ENCODE measurements at regions not wholly inside any gene's neighbourhood (a gene's known extent, or its start where the extent isn't known, plus 50 kb on each side); places are given as distances from the start of the nearest gene placed in this dataset.
"Not testable (repeated sequence)": the region's sequence is repeated elsewhere in the genome, so short reads cannot be mapped to it uniquely, and the experiment has no call there.

- H3K4ac ChIP-seq (ENCODE audit: low read length); H4K91ac ChIP-seq (ENCODE audit: low read depth, low read length, poor library complexity); H3K23ac ChIP-seq (ENCODE audit: low read depth, low read length, poor library complexity); H3K4me3 ChIP-seq (ENCODE audit: low read length in 2 of 2); H3K18ac ChIP-seq (ENCODE audit: low read length); H3K36me3 ChIP-seq (replicated peaks in 1 of 2; ENCODE audit: control insufficient read depth in 2 of 2, insufficient read depth in 2 of 2, low read length in 2 of 2); DNase-seq (ENCODE audit: low spot score); H3K27me3 ChIP-seq (ENCODE audit: control insufficient read depth in 3 of 3, insufficient read depth in 3 of 3, low read depth in 1 of 3, low read length in 3 of 3); H3K4me2 ChIP-seq (ENCODE audit: insufficient read depth, low read length, poor library complexity, severe bottlenecking); H2AFZ ChIP-seq (ENCODE audit: low read length); H3K27ac ChIP-seq (replicated peaks; ENCODE audit: low read length); H2BK12ac ChIP-seq (ENCODE audit: low read length); H3K9ac ChIP-seq (ENCODE audit: low read depth, low read length, poor library complexity); H3K79me1 ChIP-seq (ENCODE audit: low read depth, low read length); H2AK5ac ChIP-seq (ENCODE audit: low read depth, low read length); H2BK5ac ChIP-seq (ENCODE audit: low read length); H3K14ac ChIP-seq (ENCODE audit: low read length); H2BK15ac ChIP-seq (ENCODE audit: low read length); H3K9me3 ChIP-seq (replicated peaks in 1 of 2; ENCODE audit: control insufficient read depth in 2 of 2, insufficient read depth in 1 of 2, low read depth in 1 of 2, low read length in 2 of 2); H3K4me1 ChIP-seq (ENCODE audit: control insufficient read depth in 2 of 2, insufficient read depth in 1 of 2, low read depth in 1 of 2, low read length in 2 of 2); H4K8ac ChIP-seq (ENCODE audit: low read depth, low read length); H2BK120ac ChIP-seq (ENCODE audit: low read depth, low read length): not testable (repeated sequence)
- no CpG with 5 or more reads among the region's 3 CpGs for WGBS, 2 donors (ENCODE audit: extremely low coverage in 2 of 2, insufficient read length in 2 of 2, insufficient replicate concordance in 1 of 2)
These were observed 123.2 kb downstream of the ZNF467 start for GRCh38 chr7:149650190-149650589.

- WGBS, 2 donors (ENCODE audit: extremely low coverage in 2 of 2, insufficient read length in 2 of 2, insufficient replicate concordance in 1 of 2): no CpG with 5 or more reads among the region's 4 CpGs
- no peak overlapping the region for H2BK15ac ChIP-seq (ENCODE audit: low read length)
- H2AK5ac ChIP-seq (ENCODE audit: low read depth, low read length): no peak overlapping the region
- H4K91ac ChIP-seq (ENCODE audit: low read depth, low read length, poor library complexity): no peak overlapping the region
- no peak overlapping the region for H2BK12ac ChIP-seq (ENCODE audit: low read length)
- no peaks in the 10 kb centered on the region for H3K79me1 ChIP-seq (ENCODE audit: low read depth, low read length)
- peaks cover 0 to 15% (median 0%) of the 10 kb centered on the region in 3 experiments for H3K27me3 ChIP-seq (ENCODE audit: control insufficient read depth in 3 of 3, insufficient read depth in 3 of 3, low read depth in 1 of 3, low read length in 3 of 3)
- H3K9ac ChIP-seq (ENCODE audit: low read depth, low read length, poor library complexity): no peak overlapping the region
- no peak for DNase-seq (ENCODE audit: low spot score)
- no peak overlapping the region for H3K23ac ChIP-seq (ENCODE audit: low read depth, low read length, poor library complexity)
- no peak overlapping the region for H4K8ac ChIP-seq (ENCODE audit: low read depth, low read length)
- no peak overlapping the region for H3K27ac ChIP-seq (replicated peaks; ENCODE audit: low read length)
- H2BK120ac ChIP-seq (ENCODE audit: low read depth, low read length): no peak overlapping the region
- H3K9me3 ChIP-seq (replicated peaks in 1 of 2; ENCODE audit: control insufficient read depth in 2 of 2, insufficient read depth in 1 of 2, low read depth in 1 of 2, low read length in 2 of 2): no peaks in the 10 kb centered on the region
- no peak overlapping the region for H2BK5ac ChIP-seq (ENCODE audit: low read length)
- H3K4me1 ChIP-seq (ENCODE audit: control insufficient read depth in 2 of 2, insufficient read depth in 1 of 2, low read depth in 1 of 2, low read length in 2 of 2): no peaks in the 10 kb centered on the region
- no peak overlapping the region for H3K4me2 ChIP-seq (ENCODE audit: insufficient read depth, low read length, poor library complexity, severe bottlenecking)
- no peak overlapping the region for H3K4me3 ChIP-seq (ENCODE audit: low read length in 2 of 2)
- H3K18ac ChIP-seq (ENCODE audit: low read length): no peak overlapping the region
- H3K4ac ChIP-seq (ENCODE audit: low read length): no peak overlapping the region
- H2AFZ ChIP-seq (ENCODE audit: low read length): no peak overlapping the region
- H3K36me3 ChIP-seq (replicated peaks in 1 of 2; ENCODE audit: control insufficient read depth in 2 of 2, insufficient read depth in 2 of 2, low read length in 2 of 2): no peaks in the 10 kb centered on the region
- H3K14ac ChIP-seq (ENCODE audit: low read length): no peak overlapping the region
These were observed 128.6 kb downstream of the ZNF467 start for GRCh38 chr7:149644754-149645153.

- H3K36me3 ChIP-seq (replicated peaks in 1 of 2; ENCODE audit: control insufficient read depth in 2 of 2, insufficient read depth in 2 of 2, low read length in 2 of 2): no peaks in the 10 kb centered on the region
- peaks cover 0 to 25% (median 0%) of the 10 kb centered on the region in 3 experiments for H3K27me3 ChIP-seq (ENCODE audit: control insufficient read depth in 3 of 3, insufficient read depth in 3 of 3, low read depth in 1 of 3, low read length in 3 of 3)
- H3K9me3 ChIP-seq (replicated peaks in 1 of 2; ENCODE audit: control insufficient read depth in 2 of 2, insufficient read depth in 1 of 2, low read depth in 1 of 2, low read length in 2 of 2): peaks cover 0 to 2% of the 10 kb centered on the region in 2 donors
- no peak overlapping the region for H3K9ac ChIP-seq (ENCODE audit: low read depth, low read length, poor library complexity)
- no peak overlapping the region for H3K4ac ChIP-seq (ENCODE audit: low read length)
- no peak overlapping the region for H3K4me3 ChIP-seq (ENCODE audit: low read length in 2 of 2)
- H3K27ac ChIP-seq (replicated peaks; ENCODE audit: low read length): no peak overlapping the region
- no peak overlapping the region for H2AK5ac ChIP-seq (ENCODE audit: low read depth, low read length)
- H2AFZ ChIP-seq (ENCODE audit: low read length): no peak overlapping the region
- no peak overlapping the region for H3K18ac ChIP-seq (ENCODE audit: low read length)
- no CpG with 5 or more reads among the region's 5 CpGs for WGBS, 2 donors (ENCODE audit: extremely low coverage in 2 of 2, insufficient read length in 2 of 2, insufficient replicate concordance in 1 of 2)
- H2BK15ac ChIP-seq (ENCODE audit: low read length): no peak overlapping the region
- no peak for DNase-seq (ENCODE audit: low spot score)
- no peak overlapping the region for H3K4me2 ChIP-seq (ENCODE audit: insufficient read depth, low read length, poor library complexity, severe bottlenecking)
- no peak overlapping the region for H3K14ac ChIP-seq (ENCODE audit: low read length)
- no peak overlapping the region for H2BK12ac ChIP-seq (ENCODE audit: low read length)
- no peak overlapping the region for H2BK5ac ChIP-seq (ENCODE audit: low read length)
- no peak overlapping the region for H4K91ac ChIP-seq (ENCODE audit: low read depth, low read length, poor library complexity)
- H3K4me1 ChIP-seq (ENCODE audit: control insufficient read depth in 2 of 2, insufficient read depth in 1 of 2, low read depth in 1 of 2, low read length in 2 of 2): no peaks in the 10 kb centered on the region
- no peak overlapping the region for H2BK120ac ChIP-seq (ENCODE audit: low read depth, low read length)
- no peaks in the 10 kb centered on the region for H3K79me1 ChIP-seq (ENCODE audit: low read depth, low read length)
- no peak overlapping the region for H3K23ac ChIP-seq (ENCODE audit: low read depth, low read length, poor library complexity)
- H4K8ac ChIP-seq (ENCODE audit: low read depth, low read length): no peak overlapping the region
These were observed 130.8 kb downstream of the ZNF467 start for GRCh38 chr7:149642589-149642988.

- H3K9ac ChIP-seq (ENCODE audit: low read depth, low read length, poor library complexity): no peak overlapping the region
- H3K27ac ChIP-seq (replicated peaks; ENCODE audit: low read length): no peak overlapping the region
- no peak overlapping the region for H3K18ac ChIP-seq (ENCODE audit: low read length)
- H3K9me3 ChIP-seq (replicated peaks in 1 of 2; ENCODE audit: control insufficient read depth in 2 of 2, insufficient read depth in 1 of 2, low read depth in 1 of 2, low read length in 2 of 2): peaks cover 0 to 2% of the 10 kb centered on the region in 2 donors
- H3K23ac ChIP-seq (ENCODE audit: low read depth, low read length, poor library complexity): no peak overlapping the region
- H2BK15ac ChIP-seq (ENCODE audit: low read length): no peak overlapping the region
- no peak overlapping the region for H2AK5ac ChIP-seq (ENCODE audit: low read depth, low read length)
- H3K14ac ChIP-seq (ENCODE audit: low read length): no peak overlapping the region
- no peak overlapping the region for H2BK5ac ChIP-seq (ENCODE audit: low read length)
- WGBS, 2 donors (ENCODE audit: extremely low coverage in 2 of 2, insufficient read length in 2 of 2, insufficient replicate concordance in 1 of 2): no CpG with 5 or more reads among the region's 5 CpGs
- no peak overlapping the region for H3K4me2 ChIP-seq (ENCODE audit: insufficient read depth, low read length, poor library complexity, severe bottlenecking)
- no peak overlapping the region for H2AFZ ChIP-seq (ENCODE audit: low read length)
- no peaks in the 10 kb centered on the region for H3K36me3 ChIP-seq (replicated peaks in 1 of 2; ENCODE audit: control insufficient read depth in 2 of 2, insufficient read depth in 2 of 2, low read length in 2 of 2)
- H2BK12ac ChIP-seq (ENCODE audit: low read length): no peak overlapping the region
- no peak overlapping the region for H4K8ac ChIP-seq (ENCODE audit: low read depth, low read length)
- H2BK120ac ChIP-seq (ENCODE audit: low read depth, low read length): no peak overlapping the region
- no peak for DNase-seq (ENCODE audit: low spot score)
- no peak overlapping the region for H4K91ac ChIP-seq (ENCODE audit: low read depth, low read length, poor library complexity)
- no peak overlapping the region for H3K4ac ChIP-seq (ENCODE audit: low read length)
- H3K27me3 ChIP-seq (ENCODE audit: control insufficient read depth in 3 of 3, insufficient read depth in 3 of 3, low read depth in 1 of 3, low read length in 3 of 3): peaks cover 0 to 23% (median 0%) of the 10 kb centered on the region in 3 experiments
- H3K4me3 ChIP-seq (ENCODE audit: low read length in 2 of 2): no peak overlapping the region
- no peaks in the 10 kb centered on the region for H3K79me1 ChIP-seq (ENCODE audit: low read depth, low read length)
- H3K4me1 ChIP-seq (ENCODE audit: control insufficient read depth in 2 of 2, insufficient read depth in 1 of 2, low read depth in 1 of 2, low read length in 2 of 2): no peaks in the 10 kb centered on the region
These were observed 134.6 kb downstream of the ZNF467 start for GRCh38 chr7:149638566-149639320.
